GM10266 (cell line): ENCODE measurements at regions not wholly inside any gene's neighbourhood (a gene's known extent, or its start where the extent isn't known, plus 50 kb on each side); places are given as distances from the start of the nearest gene placed in this dataset.
"Not testable (repeated sequence)": the region's sequence is repeated elsewhere in the genome, so short reads cannot be mapped to it uniquely, and the experiment has no call there.

Experiments used
- DNase-seq: peaks from one replicate; pipeline ENCODE4 v3.0.0; 2012; ENCODE audit errors: extremely low spot score
- TF ChIP-seq, protein P1 (sequence below): IDR thresholded peaks from 2 replicates; pipeline ENCODE4 v1.5.1; 2012; ENCODE audit warnings: mild to moderate bottlenecking, low read depth; ENCODE audit not compliant: control insufficient read depth, insufficient read depth; ENCODE audit errors: missing control alignments

DNA sequence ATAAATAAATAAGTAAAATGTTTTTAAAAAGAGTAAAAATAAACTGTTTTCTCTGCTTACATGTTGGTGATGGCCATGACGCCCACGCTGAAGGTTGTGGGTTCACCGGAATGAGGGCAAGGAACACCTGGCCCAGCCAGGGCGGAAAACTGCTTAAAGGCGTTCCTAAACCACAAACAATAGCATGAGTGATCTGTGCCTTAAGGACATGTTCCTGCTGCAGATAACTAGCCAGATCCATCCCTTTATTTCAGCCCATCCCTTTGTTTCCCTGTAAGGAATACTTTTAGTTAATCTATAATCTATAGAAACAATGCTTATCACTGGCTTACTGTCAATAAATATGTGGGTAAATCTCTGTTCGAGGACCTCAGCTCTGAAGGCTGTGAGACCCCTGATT lies 63.3 kb upstream of the CEP78 start:
- DNase-seq: not testable (repeated sequence)

- TF ChIP-seq, protein P1, sequence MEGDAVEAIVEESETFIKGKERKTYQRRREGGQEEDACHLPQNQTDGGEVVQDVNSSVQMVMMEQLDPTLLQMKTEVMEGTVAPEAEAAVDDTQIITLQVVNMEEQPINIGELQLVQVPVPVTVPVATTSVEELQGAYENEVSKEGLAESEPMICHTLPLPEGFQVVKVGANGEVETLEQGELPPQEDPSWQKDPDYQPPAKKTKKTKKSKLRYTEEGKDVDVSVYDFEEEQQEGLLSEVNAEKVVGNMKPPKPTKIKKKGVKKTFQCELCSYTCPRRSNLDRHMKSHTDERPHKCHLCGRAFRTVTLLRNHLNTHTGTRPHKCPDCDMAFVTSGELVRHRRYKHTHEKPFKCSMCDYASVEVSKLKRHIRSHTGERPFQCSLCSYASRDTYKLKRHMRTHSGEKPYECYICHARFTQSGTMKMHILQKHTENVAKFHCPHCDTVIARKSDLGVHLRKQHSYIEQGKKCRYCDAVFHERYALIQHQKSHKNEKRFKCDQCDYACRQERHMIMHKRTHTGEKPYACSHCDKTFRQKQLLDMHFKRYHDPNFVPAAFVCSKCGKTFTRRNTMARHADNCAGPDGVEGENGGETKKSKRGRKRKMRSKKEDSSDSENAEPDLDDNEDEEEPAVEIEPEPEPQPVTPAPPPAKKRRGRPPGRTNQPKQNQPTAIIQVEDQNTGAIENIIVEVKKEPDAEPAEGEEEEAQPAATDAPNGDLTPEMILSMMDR: no peak
- no peak for DNase-seq
Observed at GRCh38 chr9:78171651-78172050, 64.2 kb upstream of the CEP78 start.

DNA sequence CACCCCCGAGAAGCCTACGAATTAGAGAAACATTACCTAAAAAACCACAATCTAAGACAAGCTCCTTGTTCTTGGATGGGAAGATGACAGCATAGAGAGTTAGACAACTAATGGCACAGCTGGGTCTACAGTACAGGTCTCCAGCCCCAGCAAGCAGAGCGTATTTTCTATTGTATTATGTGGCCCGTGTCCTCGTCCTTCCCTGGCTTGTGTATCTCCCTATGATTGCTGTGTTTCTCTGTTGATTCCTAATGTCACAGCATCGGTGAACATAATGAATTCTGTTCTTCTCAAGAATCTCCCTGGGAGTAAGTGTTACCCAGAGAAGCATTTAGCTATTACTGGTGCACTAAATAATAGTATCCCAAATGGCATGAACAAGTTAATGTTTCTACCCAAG lies 66.8 kb upstream of the CEP78 start:
- TF ChIP-seq, protein P1: no peak
- DNase-seq: no peak

GRCh38 chr9:78167356-78167755 lies 68.5 kb upstream of the CEP78 start:
- no peak for DNase-seq

GRCh38 chr9:78163834-78164233 lies 72.0 kb upstream of the CEP78 start:
- TF ChIP-seq, protein P1: no peak
- no peak for DNase-seq

More at GRCh38 chr9:78167356-78167755, 68.5 kb upstream of the CEP78 start:
- TF ChIP-seq, protein P1: no peak

GRCh38 chr9:78158286-78158685 lies 77.6 kb upstream of the CEP78 start:
- no peak for DNase-seq
- TF ChIP-seq, protein P1: no peak

- DNase-seq: no peak
- TF ChIP-seq, protein P1: no peak
Observed at GRCh38 chr9:78150983-78151356, 84.9 kb upstream of the CEP78 start.

GRCh38 chr9:78150312-78150982 lies 85.4 kb upstream of the CEP78 start:
- TF ChIP-seq, protein P1: no peak

More at GRCh38 chr9:78150312-78150982, 85.4 kb upstream of the CEP78 start:
- DNase-seq: no peak
